Astrocyte (in vitro differentiated cells and primary cell): ENCODE measurements at regions not wholly inside any gene's neighbourhood (a gene's known extent, or its start where the extent isn't known, plus 50 kb on each side); places are given as distances from the start of the nearest gene placed in this dataset.
"Not testable (repeated sequence)": the region's sequence is repeated elsewhere in the genome, so short reads cannot be mapped to it uniquely, and the experiment has no call there.

Experiments used
- DNase-seq: peaks from one replicate; pipeline ENCODE4 v3.0.0-alpha.2; 2010; ENCODE audit warnings: low read depth
- FAIRE-seq: peaks from 2 replicates; lab custom pipeline; 2011; peaks lifted over from hg19 to GRCh38; lab: Jason Lieb, UNC
- H2AFZ ChIP-seq: 2 replicates; pipeline ENCODE4 v1.6.0; 2012; ENCODE audit warnings: low read depth, low read length, inconsistent platforms
- H3K27ac ChIP-seq: 2 replicates; pipeline ENCODE4 v1.5.1; 2011; ENCODE audit warnings: low read depth, low read length, inconsistent platforms
- H3K27me3 ChIP-seq: 2 replicates; pipeline ENCODE4 v1.6.0; 2011; ENCODE audit warnings: low read length, inconsistent platforms; ENCODE audit not compliant: insufficient read depth
- H3K36me3 ChIP-seq: 2 replicates; pipeline ENCODE4 v1.5.1; 2011; ENCODE audit warnings: low read length, inconsistent platforms; ENCODE audit not compliant: insufficient read depth
- H3K4me1 ChIP-seq: 2 replicates; pipeline ENCODE4 v1.5.1; 2011; ENCODE audit warnings: low read length, inconsistent platforms; ENCODE audit not compliant: insufficient read depth
- H3K4me2 ChIP-seq: 2 replicates; pipeline ENCODE4 v1.6.0; 2012; ENCODE audit warnings: low read length, inconsistent platforms
- H3K4me3 ChIP-seq: 2 replicates; pipeline ENCODE4 v1.5.1; 2011; ENCODE audit warnings: low read depth, mild to moderate bottlenecking, low read length, inconsistent platforms; ENCODE audit not compliant: insufficient read depth
- H3K79me2 ChIP-seq: 2 replicates; pipeline ENCODE4 v1.6.0; 2012; ENCODE audit warnings: mild to moderate bottlenecking, low read length, inconsistent platforms; ENCODE audit not compliant: insufficient read depth
- H3K9ac ChIP-seq: 2 replicates; pipeline ENCODE4 v1.6.0; 2012; ENCODE audit warnings: mild to moderate bottlenecking, low read length, inconsistent platforms
- H3K9me3 ChIP-seq: 2 replicates; pipeline ENCODE4 v1.5.1; 2012; ENCODE audit warnings: low read depth, mild to moderate bottlenecking, low read length, inconsistent platforms; ENCODE audit not compliant: insufficient read depth
- H4K20me1 ChIP-seq: 2 replicates; pipeline ENCODE4 v1.6.0; 2012; ENCODE audit warnings: low read length, inconsistent platforms; ENCODE audit not compliant: insufficient read depth
- H3K27ac Mint-ChIP-seq: one replicate; pipeline ENCODE4 v1.8.0; 2021; ENCODE audit warnings: mild to moderate bottlenecking, mixed read lengths; ENCODE audit not compliant: unreplicated experiment
- H3K27me3 Mint-ChIP-seq: one replicate; pipeline ENCODE4 v1.8.0; 2021; ENCODE audit warnings: low read depth, mixed read lengths; ENCODE audit not compliant: unreplicated experiment
- H3K36me3 Mint-ChIP-seq: one replicate; pipeline ENCODE4 v1.8.0; 2021; ENCODE audit warnings: low read depth, mixed read lengths; ENCODE audit not compliant: unreplicated experiment
- H3K4me1 Mint-ChIP-seq: one replicate; pipeline ENCODE4 v1.8.0; 2021; ENCODE audit warnings: low read depth, mixed read lengths; ENCODE audit not compliant: unreplicated experiment
- H3K4me3 Mint-ChIP-seq: one replicate; pipeline ENCODE4 v1.8.0; 2021; ENCODE audit warnings: mild to moderate bottlenecking, moderate library complexity, mixed read lengths; ENCODE audit not compliant: unreplicated experiment
- H3K9me3 Mint-ChIP-seq: one replicate; pipeline ENCODE4 v1.8.0; 2021; ENCODE audit warnings: mild to moderate bottlenecking, mixed read lengths; ENCODE audit not compliant: unreplicated experiment
- EZH2 ChIP-seq: IDR thresholded peaks from 2 replicates; pipeline ENCODE4 v1.6.1; 2012; ENCODE audit warnings: mild to moderate bottlenecking, low read length, inconsistent platforms; ENCODE audit not compliant: insufficient read depth
- TF ChIP-seq, protein P1 (sequence below): IDR thresholded peaks from 2 replicates; pipeline ENCODE4 v1.5.1; 2011; ENCODE audit warnings: low read depth, mild to moderate bottlenecking, inconsistent platforms, low read length, moderate library complexity; ENCODE audit not compliant: insufficient read depth

DNA sequence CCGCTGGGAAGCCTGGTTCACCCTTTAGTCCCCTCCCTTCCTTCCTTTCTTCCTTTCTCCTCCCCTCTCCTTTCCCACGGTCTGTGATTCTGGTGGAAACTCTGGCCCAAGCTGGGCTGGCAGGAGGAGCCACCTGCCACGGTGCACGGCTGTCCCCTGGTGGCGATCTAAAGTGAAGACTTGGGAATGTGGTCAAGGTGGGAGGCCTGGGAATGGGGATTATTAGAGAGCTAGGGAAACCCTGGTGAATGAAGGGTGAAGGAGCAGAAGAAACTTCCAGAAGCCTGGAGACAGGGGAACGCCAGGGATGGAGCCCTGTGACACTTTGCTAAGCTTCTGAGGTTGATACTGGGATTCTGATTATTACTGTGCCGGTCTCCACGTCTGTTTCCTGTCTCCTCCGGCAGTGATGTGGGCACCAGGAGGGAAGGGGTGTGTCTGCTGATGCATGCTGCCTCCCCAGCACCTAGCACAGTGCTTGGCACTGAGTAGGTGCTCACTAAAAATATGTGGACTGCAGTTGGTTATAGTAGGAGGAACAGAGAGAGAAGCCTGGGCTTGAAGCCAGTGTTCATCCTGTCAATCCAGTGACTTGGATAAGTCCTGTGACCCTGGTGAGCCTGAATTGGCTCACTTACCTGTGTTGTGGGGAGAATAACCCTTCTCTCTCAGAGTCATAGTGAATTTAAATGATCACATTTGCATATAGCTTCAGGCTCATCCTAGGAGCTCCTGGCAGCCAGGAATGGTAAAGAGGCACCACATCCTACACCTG lies 71.2 kb upstream of the NBPF3 start:
- Mint-ChIP-seq H3K36me3 (no peaks in the 10 kb centered on the region), H3K27me3 (peaks cover 2% of the 10 kb centered on the region), H3K4me3 (no peak overlapping the region), H3K9me3 (peaks cover 2% of the 10 kb centered on the region), H3K27ac (no peak overlapping the region), H3K4me1 (no peaks in the 10 kb centered on the region)
- FAIRE-seq (peak; percentile 34), DNase-seq (peak; percentile 53)
- TF ChIP-seq, protein P1, sequence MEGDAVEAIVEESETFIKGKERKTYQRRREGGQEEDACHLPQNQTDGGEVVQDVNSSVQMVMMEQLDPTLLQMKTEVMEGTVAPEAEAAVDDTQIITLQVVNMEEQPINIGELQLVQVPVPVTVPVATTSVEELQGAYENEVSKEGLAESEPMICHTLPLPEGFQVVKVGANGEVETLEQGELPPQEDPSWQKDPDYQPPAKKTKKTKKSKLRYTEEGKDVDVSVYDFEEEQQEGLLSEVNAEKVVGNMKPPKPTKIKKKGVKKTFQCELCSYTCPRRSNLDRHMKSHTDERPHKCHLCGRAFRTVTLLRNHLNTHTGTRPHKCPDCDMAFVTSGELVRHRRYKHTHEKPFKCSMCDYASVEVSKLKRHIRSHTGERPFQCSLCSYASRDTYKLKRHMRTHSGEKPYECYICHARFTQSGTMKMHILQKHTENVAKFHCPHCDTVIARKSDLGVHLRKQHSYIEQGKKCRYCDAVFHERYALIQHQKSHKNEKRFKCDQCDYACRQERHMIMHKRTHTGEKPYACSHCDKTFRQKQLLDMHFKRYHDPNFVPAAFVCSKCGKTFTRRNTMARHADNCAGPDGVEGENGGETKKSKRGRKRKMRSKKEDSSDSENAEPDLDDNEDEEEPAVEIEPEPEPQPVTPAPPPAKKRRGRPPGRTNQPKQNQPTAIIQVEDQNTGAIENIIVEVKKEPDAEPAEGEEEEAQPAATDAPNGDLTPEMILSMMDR = peak; percentile 92
- no peak for TF ChIP-seq EZH2
- H3K4me3 ChIP-seq = no peak overlapping the region
- peak overlapping the region; percentile 41 for H3K4me2 ChIP-seq
- H3K27ac ChIP-seq = no peak overlapping the region
- H3K9me3 ChIP-seq = no peaks in the 10 kb centered on the region
- no peaks in the 10 kb centered on the region for H3K27me3 ChIP-seq
- H3K4me1 ChIP-seq = no peaks in the 10 kb centered on the region
- no peaks in the 10 kb centered on the region for H4K20me1 ChIP-seq
- H3K36me3 ChIP-seq = no peaks in the 10 kb centered on the region
- no peaks in the 10 kb centered on the region for H3K79me2 ChIP-seq
- H2AFZ ChIP-seq = no peak overlapping the region
- no peak overlapping the region for H3K9ac ChIP-seq

DNA sequence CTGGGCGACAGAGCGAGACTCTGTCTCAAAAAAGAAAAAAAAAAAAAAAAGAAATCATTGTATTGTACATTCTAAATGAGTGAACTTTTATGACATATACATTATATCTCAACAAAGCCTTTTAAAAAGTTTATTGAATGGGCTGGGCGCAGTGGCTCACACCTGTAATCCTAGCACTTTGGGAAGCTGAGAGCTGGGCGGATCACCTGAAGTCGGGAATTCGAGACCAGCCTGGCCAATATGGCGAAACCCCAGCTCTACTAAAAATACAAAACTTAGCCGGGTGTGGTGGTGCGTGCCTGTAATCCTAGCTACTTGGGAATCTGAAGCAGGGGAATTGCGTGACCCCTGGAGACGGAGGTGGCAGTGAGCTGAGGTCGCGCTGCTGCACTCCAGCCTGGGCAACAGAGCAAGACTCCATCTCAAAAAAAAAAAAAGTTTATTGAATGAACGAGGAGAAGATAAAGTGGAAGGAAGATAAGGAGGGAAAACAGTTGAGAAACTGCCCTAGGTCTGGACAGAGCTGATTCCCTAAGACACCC lies 71.9 kb upstream of the NBPF3 start:
- not testable (repeated sequence) for H3K27me3 Mint-ChIP-seq, H3K4me1 Mint-ChIP-seq, H3K4me3 Mint-ChIP-seq, H4K20me1 ChIP-seq, H3K36me3 Mint-ChIP-seq, FAIRE-seq, H2AFZ ChIP-seq, H3K4me1 ChIP-seq, H3K79me2 ChIP-seq, H3K27ac ChIP-seq, H3K9ac ChIP-seq, H3K27me3 ChIP-seq, H3K36me3 ChIP-seq, H3K9me3 Mint-ChIP-seq, H3K27ac Mint-ChIP-seq, H3K4me3 ChIP-seq, DNase-seq, H3K9me3 ChIP-seq
- H3K4me2 ChIP-seq = peak overlapping the region; percentile 41

DNA sequence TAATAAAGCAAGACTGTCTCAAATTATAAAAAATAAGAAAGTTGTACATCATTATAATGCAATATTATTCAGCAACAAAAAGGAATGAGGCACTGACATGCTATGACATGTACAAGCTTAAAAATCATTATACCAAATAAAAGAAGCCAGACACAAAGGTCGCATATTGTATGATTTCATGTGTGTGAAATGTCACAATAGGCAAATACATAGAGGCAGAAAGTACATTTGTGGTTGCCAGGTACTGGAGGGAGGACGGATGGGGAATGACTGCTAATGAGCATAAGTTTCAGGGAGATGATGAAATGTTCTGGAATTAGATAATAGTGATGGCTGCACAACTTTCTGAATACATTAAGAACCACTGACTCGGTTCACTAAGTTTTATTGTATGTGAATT lies 73.6 kb upstream of the NBPF3 start:
- Histone ChIP-seq H3K9ac (no peak overlapping the region), H2AFZ (no peak overlapping the region), H3K27me3 (no peaks in the 10 kb centered on the region), H4K20me1 (no peaks in the 10 kb centered on the region), H3K4me3 (no peak overlapping the region), H3K4me2 (no peak overlapping the region), H3K27ac (no peak overlapping the region), H3K36me3 (no peaks in the 10 kb centered on the region), H3K4me1 (no peaks in the 10 kb centered on the region), H3K79me2 (no peaks in the 10 kb centered on the region), H3K9me3 (no peaks in the 10 kb centered on the region)
- Mint-ChIP-seq H3K27ac (no peak overlapping the region), H3K4me1 (no peaks in the 10 kb centered on the region), H3K27me3 (peaks cover 3% of the 10 kb centered on the region), H3K4me3 (no peak overlapping the region), H3K9me3 (peaks cover 2% of the 10 kb centered on the region), H3K36me3 (no peaks in the 10 kb centered on the region)
- TF ChIP-seq, protein P1 = no peak
- no peak for TF ChIP-seq EZH2
- FAIRE-seq (no peak), DNase-seq (no peak)
